Skeletal muscle tissue (tissue), 3 donors: ENCODE measurements at regions not wholly inside any gene's neighbourhood (a gene's known extent, or its start where the extent isn't known, plus 50 kb on each side); places are given as distances from the start of the nearest gene placed in this dataset.

Experiments used
- H3K27ac ChIP-seq: one replicate; pipeline ENCODE4 v1.7.0; 2013; ENCODE audit warnings: mild to moderate bottlenecking, low read depth, low read length, inconsistent platforms
- H3K27me3 ChIP-seq, 3 donors: one replicate each; pipeline ENCODE4 v1.7.0; 2013; ENCODE audit warnings: low read length in 3 of 3; ENCODE audit not compliant: control insufficient read depth in 3 of 3, insufficient read depth in 3 of 3
- H3K36me3 ChIP-seq, 3 donors: one replicate each; pipeline ENCODE4 v1.7.0; 2013; ENCODE audit warnings: low read length in 3 of 3; ENCODE audit not compliant: control insufficient read depth in 3 of 3, insufficient read depth in 3 of 3
- H3K4me1 ChIP-seq, 3 donors: one replicate each; pipeline ENCODE4 v1.7.0; 2013; ENCODE audit warnings: low read length in 3 of 3, mild to moderate bottlenecking in 3 of 3; ENCODE audit not compliant: control insufficient read depth in 3 of 3, insufficient read depth in 3 of 3
- H3K4me3 ChIP-seq, 3 donors: one replicate each; pipeline ENCODE4 v1.7.0; 2013; ENCODE audit warnings: low read length in 3 of 3
- H3K9ac ChIP-seq, 3 donors: one replicate each; pipeline ENCODE4 v1.7.0; 2013; ENCODE audit warnings: low read length in 3 of 3, mild to moderate bottlenecking in 3 of 3, moderate library complexity in 2 of 3, low read depth in 1 of 3
- H3K9me3 ChIP-seq, 3 donors: one replicate each; pipeline ENCODE4 v1.7.0; 2013; ENCODE audit warnings: low read length in 3 of 3; ENCODE audit not compliant: control insufficient read depth in 3 of 3
- donor health status: Osteomylitis.

DNA sequence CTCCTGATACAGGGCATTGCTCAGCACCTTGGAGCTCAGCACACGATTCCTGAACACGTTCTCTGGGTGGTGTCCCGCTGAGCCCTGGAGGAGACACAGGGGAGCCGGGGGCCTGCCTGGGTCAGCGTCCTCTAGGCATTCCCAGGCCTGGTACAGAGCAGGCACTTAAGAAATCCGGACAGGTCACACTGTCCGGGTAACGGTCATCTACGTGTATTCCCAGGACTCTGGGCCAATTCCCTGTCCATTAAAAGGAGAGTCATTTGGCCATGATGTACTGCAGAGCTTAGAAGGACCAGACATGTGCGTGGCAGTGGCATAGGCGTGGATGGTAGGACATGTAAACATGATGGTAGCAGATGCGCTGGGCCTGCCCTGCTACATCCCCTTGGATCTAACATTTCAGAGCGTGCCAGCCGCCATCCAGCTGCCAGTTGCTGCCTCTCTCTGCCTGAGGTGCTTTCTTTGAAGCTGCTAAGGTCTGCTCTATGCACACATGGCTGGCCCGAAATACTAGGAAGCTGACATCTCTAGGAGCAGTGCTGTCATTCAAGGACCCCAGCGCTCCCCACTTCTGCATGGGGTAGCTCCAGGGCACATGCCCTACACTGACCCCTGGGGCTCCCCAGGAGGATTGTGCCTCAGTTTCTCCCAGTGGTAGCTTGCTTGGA lies 273.1 kb upstream of the RTL1 start:
- H3K27me3 ChIP-seq, result no peaks in the 10 kb centered on the region
- no peaks in the 10 kb centered on the region for H3K36me3 ChIP-seq
- no peak overlapping the region for H3K4me3 ChIP-seq
- H3K9ac ChIP-seq, result no peak overlapping the region
- no peak overlapping the region for H3K27ac ChIP-seq
- no peaks in the 10 kb centered on the region for H3K4me1 ChIP-seq
- peaks cover 0 to 20% (median 8%) of the 10 kb centered on the region in 3 donors for H3K9me3 ChIP-seq

DNA sequence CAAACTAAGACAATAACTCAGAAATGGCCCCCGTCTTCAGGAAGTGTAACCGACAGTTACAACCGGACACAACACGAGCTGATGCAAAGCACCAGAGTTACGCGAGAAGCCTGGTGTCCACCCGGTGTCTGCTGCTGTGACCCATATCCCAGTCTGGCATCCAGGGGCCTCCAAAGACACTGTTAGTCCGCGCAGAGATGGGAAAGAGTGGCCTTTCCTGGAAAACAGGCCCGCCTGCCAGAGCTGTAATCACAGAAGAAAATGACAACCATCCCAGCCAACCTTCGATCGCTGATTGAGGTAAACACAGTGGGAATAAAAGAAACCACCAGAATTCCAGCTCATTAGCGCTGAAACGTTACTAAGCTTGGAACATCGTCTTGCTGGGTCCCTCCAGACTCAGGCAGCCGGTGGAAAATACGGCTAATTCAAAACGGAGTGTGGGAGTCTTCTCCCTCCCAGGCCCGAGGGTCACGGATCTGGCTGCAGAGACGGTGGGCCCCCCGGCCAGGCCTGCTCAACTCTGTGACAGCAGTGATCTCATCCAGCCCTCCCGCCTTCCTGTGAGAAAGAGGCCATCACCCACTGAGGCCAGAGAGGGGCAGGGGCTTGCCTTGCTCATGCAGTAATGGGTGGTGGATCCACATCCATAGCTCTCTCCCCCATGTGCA lies 273.9 kb upstream of the RTL1 start:
- peaks cover 0 to 27% (median 8%) of the 10 kb centered on the region in 3 donors for H3K9me3 ChIP-seq
- H3K4me1 ChIP-seq, result no peaks in the 10 kb centered on the region
- H3K4me3 ChIP-seq, result no peak overlapping the region
- H3K9ac ChIP-seq, result no peak overlapping the region
- peaks cover 0 to 6% (median under 1%) of the 10 kb centered on the region in 3 donors for H3K27me3 ChIP-seq
- no peaks in the 10 kb centered on the region for H3K36me3 ChIP-seq
- H3K27ac ChIP-seq, result no peak overlapping the region

DNA sequence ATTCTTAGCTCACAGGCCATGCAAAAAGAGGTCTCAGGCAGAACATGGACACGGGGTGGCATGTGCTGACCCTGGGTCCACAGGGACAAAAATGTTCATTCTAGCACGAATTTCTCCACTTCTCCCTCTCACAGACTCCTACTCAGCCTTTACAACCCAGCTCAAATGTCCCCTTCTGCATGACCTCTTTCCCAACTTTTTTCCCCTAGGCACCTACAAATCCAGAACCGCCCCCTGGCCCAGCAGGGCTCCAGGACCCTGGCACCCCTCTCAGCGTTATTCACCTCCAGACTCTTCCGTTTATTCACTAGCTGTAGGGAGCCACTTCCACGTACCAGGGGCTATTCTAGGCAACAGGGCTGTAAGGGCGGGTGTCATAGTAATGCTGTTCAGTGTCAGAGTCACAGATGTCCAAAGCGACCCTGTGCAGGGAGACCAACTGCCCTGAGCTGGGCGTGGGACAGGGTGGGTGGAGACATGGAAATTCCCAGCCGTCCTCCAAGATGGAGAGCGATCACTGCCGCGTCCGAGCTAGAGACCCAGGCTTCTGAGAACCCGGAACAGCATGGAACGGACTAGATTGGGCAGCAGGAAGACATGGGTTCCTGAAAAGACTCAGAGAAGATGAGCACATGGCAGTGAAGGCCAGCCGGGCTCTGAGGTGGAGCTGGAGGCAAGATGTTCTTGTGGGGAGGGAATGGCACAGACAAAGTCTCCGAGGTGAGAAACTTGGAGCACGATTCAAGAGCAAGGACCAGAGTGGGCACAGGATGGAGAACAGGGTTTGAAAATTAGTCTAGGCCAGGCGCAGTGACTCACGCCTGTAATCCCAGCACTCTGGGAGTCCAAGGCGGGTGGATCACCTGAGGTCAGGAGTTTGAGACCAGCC lies 274.9 kb upstream of the RTL1 start:
- Histone ChIP-seq H3K9me3 (peaks cover 0 to 26% (median 8%) of the 10 kb centered on the region in 3 donors), H3K4me3 (no peak overlapping the region), H3K9ac (no peak overlapping the region), H3K4me1 (no peaks in the 10 kb centered on the region), H3K36me3 (no peaks in the 10 kb centered on the region), H3K27me3 (peaks cover 0 to 7% (median 4%) of the 10 kb centered on the region in 3 donors), H3K27ac (no peak overlapping the region)

DNA sequence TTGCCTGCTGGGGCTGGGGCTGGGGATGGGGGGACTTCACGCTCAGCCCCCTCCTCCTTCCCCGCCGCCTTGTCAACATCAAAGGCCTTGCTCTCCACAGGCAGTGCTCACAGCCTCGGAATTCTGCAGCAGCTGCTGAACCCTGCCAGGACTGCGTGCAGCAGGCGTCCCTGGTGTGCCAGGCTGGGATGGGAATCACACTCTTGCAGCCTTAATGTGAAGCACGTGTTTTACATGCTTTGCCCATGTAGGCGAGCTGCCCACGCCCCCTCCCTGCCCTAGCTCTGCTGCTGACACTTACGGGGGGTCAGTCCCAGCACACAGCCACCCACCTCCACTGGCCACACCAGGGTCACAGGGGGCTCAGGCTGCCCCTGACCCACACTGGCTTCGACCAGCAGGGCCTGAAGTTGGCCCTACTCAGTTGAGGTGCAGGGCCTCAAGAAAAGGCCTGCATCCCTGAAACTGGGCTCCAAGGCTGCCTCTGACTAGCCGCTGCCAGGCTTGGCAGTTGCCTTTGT lies 276.2 kb upstream of the RTL1 start:
- peaks cover 0 to 10% (median 4%) of the 10 kb centered on the region in 3 donors for H3K27me3 ChIP-seq

DNA sequence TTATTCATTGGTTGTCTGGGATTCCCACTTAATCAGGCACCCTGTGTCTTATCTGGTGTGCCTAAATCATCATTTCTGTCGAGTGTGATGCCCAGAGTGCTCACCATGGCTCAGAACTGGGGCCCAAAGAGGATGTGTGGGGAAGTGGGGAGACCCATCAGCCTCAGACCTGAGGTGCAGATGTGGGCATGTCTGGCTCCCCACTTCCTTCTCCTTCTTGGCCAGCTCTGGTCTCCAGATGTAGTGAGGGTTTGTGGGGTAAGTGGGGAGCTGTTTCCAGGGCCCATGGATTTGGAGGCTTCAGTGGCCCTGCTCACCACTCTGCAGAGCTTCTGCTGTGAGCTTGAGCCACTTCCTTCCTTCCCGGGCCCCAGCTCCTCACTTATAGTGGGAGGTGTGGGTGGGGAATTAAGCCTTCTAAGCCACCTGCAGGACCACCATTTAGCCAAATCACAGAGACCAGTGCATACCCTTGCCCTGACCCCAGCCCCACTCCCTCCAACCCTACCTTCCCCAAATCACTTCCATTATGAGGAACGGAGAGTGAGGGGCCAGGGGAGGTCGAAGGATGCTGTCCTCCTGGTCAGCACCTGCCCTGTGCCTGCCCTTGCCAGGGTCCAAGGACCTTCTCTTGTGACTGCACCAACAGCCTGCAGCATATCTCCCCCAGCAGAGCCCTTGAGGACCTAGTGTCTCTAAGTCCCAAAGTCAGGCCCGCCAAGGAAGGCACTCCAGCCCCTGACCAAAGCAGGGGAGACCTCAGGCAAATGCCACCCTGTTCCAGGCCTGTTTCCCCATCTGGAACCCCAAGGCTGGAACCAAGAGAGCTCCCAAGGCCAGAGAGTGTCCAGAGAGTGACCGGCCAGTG lies 278.2 kb upstream of the RTL1 start:
- H3K4me3 ChIP-seq, result no peak overlapping the region
- H3K27me3 ChIP-seq, result peaks cover 4 to 14% (median 11%) of the 10 kb centered on the region in 3 donors
- peaks cover 0 to 21% (median 8%) of the 10 kb centered on the region in 3 donors for H3K9me3 ChIP-seq
- H3K4me1 ChIP-seq, result no peaks in the 10 kb centered on the region
- H3K27ac ChIP-seq, result no peak overlapping the region
- no peak overlapping the region for H3K9ac ChIP-seq
- H3K36me3 ChIP-seq, result no peaks in the 10 kb centered on the region

More for the DNA sequence above, 276.2 kb upstream of the RTL1 start:
- H3K4me1 ChIP-seq, result no peaks in the 10 kb centered on the region
- H3K9me3 ChIP-seq, result peaks cover 0 to 23% (median 8%) of the 10 kb centered on the region in 3 donors
- H3K27ac ChIP-seq, result no peak overlapping the region
- no peak overlapping the region for H3K4me3 ChIP-seq
- H3K36me3 ChIP-seq, result no peaks in the 10 kb centered on the region
- H3K9ac ChIP-seq, result no peak overlapping the region

DNA sequence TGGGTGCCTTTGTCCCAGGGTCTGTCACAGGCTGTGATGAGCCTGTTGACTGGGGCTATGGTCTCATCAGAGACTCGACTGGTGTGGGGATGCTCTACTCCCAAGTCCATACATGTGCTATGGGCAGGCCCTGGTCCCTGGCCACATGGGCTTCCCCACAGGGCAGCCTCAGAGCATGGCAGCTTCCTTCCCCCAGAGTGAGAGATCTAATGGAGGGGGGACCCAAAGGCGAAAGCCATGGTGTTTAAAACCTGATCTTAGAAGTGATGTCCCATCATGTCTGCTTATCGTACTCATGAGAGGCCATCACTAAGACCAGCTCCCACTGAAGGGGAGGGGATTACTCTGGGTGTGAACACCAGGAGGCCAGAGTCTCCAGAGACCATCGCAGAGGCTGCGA lies 279.0 kb upstream of the RTL1 start:
- Histone ChIP-seq H3K36me3 (no peaks in the 10 kb centered on the region), H3K4me1 (no peaks in the 10 kb centered on the region), H3K9ac (no peak overlapping the region), H3K4me3 (no peak overlapping the region), H3K9me3 (peaks cover 0 to 21% (median 8%) of the 10 kb centered on the region in 3 donors), H3K27me3 (peaks cover 4 to 19% (median 11%) of the 10 kb centered on the region in 3 donors), H3K27ac (no peak overlapping the region)

DNA sequence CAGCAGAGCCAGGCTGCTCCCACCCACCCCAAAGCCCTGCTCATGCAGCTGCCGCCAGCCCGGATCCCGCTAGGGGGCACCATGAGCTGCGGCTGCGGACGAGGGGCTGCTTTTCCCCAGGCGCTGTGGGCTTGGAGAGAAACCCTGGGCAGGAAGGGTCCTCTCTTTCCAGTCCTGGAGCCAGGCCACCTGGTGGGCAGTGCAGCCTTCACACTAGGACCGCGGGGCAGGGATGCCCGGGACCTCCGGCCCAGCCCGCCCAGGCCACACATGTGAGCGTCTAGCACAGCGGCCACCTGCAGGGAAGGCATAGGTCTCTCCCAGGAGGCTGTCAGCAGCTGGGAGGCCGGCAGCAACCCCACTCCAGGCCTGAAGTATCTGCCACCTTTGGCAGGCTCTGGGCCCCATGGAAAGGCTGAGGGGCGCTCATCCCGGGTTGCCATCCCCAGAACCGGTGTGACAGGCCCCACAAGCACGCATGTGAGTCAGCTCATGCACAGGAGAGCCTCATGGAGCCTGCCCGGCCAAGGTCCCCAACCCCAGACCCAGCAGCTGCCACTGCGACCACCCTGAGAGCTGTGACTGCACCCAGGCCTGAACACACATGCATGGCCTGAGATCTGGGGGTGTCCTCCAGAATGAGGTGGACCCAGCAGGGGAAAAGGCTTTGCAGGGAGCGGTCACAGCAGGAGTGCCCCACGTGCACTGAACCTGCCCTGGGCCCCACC lies 280.0 kb upstream of the RTL1 start:
- Histone ChIP-seq H3K27ac (no peak overlapping the region), H3K36me3 (no peaks in the 10 kb centered on the region), H3K4me3 (no peak overlapping the region), H3K9me3 (peaks cover 0 to 21% (median 8%) of the 10 kb centered on the region in 3 donors), H3K9ac (no peak overlapping the region), H3K27me3 (peaks cover 4 to 19% (median 11%) of the 10 kb centered on the region in 3 donors), H3K4me1 (no peaks in the 10 kb centered on the region)

DNA sequence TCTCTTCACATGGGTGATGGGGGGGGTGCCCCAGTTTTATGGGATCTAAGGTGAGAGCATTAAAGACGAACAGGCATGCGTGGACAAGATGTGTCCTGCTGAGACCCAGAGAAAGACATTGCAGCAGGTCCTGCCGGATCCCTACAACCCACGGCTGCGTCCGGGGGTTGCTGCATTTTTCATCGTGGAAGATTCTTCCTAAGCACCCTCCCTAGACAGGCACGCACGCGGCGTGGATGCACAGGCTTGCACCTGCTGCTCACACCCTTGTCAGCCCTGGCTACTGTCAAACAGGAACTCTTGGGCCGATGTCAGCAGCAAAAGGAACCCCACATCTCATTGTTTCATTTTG lies 280.6 kb upstream of the RTL1 start:
- H3K27ac ChIP-seq, result no peak overlapping the region
- no peak overlapping the region for H3K9ac ChIP-seq
- H3K4me3 ChIP-seq, result no peak overlapping the region
- peaks cover 0 to 21% (median 8%) of the 10 kb centered on the region in 3 donors for H3K9me3 ChIP-seq
- no peaks in the 10 kb centered on the region for H3K36me3 ChIP-seq
- peaks cover 4 to 19% (median 11%) of the 10 kb centered on the region in 3 donors for H3K27me3 ChIP-seq
- no peaks in the 10 kb centered on the region for H3K4me1 ChIP-seq

DNA sequence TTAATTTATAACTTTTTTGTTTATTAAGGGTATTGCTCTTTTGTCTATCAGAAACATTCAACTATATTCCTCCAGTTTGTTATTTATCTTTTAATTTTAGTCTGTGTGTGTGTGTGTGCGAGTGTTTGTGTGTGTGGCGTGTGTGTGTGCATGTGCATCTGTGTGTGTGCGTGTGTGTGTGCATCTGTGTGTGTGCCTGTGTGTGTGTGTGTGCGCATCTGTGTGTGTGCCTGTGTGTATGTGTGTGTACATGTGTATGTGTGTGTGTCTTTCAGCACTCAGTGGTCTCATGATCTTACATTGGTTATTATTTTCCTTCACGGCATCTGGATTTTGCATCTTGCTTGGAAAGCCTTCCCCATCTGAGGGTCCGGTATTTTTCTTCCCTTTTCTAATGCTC lies 281.1 kb upstream of the RTL1 start:
- H3K9me3 ChIP-seq, result peaks cover 0 to 21% (median 8%) of the 10 kb centered on the region in 3 donors
- H3K4me3 ChIP-seq, result no peak overlapping the region
- no peaks in the 10 kb centered on the region for H3K4me1 ChIP-seq
- no peak overlapping the region for H3K9ac ChIP-seq
- H3K27ac ChIP-seq, result no peak overlapping the region
- H3K27me3 ChIP-seq, result peaks cover 4 to 19% (median 11%) of the 10 kb centered on the region in 3 donors
- H3K36me3 ChIP-seq, result no peaks in the 10 kb centered on the region
